SK-N-MC (cell line): ENCODE measurements at regions not wholly inside any gene's neighbourhood (a gene's known extent, or its start where the extent isn't known, plus 50 kb on each side); places are given as distances from the start of the nearest gene placed in this dataset.

ENCODE experiments used
- EZH2 ChIP-seq: fragments of 200-600 bp; sonication (generic); IDR thresholded peaks from one replicate; pipeline ENCODE4 v1.6.1; 2017; ENCODE audit warnings: antibody characterized with exemption
- POLR2AphosphoS5 ChIP-seq: IDR thresholded peaks from 2 replicates; pipeline ENCODE4 v1.6.1; 2012; ENCODE audit warnings: mild to moderate bottlenecking, low read depth, low read length, borderline replicate concordance

GRCh38 chr5:17766031-17766430 lies 131.8 kb downstream of the TAF11L14 start:
- no peak for TF ChIP-seq EZH2
- TF ChIP-seq POLR2AphosphoS5 = no peak
